ENCODE measurements at regions not wholly inside any gene's neighbourhood (a gene's known extent, or its start where the extent isn't known, plus 50 kb on each side); places are given as distances from the start of the nearest gene placed in this dataset.
"Not testable (repeated sequence)": the region's sequence is repeated elsewhere in the genome, so short reads cannot be mapped to it uniquely, and the experiment has no call there.

- no peak for DNase-seq (ENCODE audit: low read depth)
These were observed 114.1 kb downstream of the RAB38 start for GRCh38 chr11:88061111-88061510.

DNA sequence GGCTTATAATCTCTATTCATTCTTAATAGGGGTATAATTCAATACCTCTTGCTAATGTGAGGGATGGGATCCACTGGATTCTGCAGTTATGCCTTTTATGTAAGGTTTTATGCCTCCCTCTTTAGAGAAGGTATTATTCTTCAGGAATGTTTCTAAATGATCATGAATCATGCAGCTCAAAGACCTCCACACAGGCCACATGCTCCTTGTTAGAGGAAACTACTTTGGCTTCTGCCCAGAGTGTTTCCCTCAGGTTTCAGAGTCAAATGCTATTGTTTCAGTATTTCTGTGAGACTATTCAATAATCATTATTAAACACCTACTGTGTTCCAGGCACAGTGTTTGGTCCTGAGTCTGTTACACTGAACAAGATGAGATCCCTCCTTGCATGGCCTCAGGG, 115.9 kb downstream of the RAB38 start:
- DNase-seq (ENCODE audit: low read depth), result no peak

DNA sequence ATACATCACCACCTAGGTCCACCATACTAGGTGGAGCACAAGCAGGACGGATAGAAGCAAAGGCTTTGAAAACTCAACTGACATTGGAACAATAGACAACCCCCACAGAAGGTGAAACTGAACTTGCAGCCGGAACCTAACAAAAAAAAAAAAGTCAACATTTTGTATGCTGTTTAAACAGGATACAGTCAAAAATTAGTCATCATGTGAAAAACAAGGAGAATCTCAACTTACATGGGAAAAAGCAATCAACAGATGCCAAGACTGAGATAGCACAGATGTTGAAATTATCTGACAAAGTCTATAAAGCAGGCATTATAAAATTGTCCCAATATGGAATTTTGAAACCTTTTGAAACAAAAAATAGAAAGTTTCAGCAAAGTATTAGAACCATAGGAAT, 123.8 kb downstream of the RAB38 start:
- DNase-seq (ENCODE audit: low read depth), result no peak

DNA sequence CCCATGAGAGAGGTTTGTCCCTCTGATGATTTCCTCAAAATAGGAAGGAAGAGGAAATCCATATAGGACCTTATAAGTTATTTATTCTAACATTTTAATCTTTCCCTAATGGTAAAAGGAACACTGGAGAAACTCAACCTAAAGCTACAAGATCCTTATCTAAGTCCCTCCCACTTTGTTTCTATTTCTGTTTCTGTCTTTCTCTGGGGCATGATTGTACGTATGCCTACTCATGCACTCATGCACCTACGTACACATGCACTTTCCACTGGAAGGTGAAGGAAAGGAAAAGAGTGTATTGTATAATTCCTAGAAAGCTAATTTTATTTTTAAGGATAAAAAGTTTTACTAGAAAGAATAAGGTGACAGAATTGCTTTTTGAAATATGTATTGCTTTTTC, 125.0 kb downstream of the RAB38 start:
- DNase-seq (ENCODE audit: low read depth), result no peak

- DNase-seq (ENCODE audit: low read depth), result not testable (repeated sequence)
These were observed 130.0 kb downstream of the RAB38 start for GRCh38 chr11:88045288-88045687.

DNA sequence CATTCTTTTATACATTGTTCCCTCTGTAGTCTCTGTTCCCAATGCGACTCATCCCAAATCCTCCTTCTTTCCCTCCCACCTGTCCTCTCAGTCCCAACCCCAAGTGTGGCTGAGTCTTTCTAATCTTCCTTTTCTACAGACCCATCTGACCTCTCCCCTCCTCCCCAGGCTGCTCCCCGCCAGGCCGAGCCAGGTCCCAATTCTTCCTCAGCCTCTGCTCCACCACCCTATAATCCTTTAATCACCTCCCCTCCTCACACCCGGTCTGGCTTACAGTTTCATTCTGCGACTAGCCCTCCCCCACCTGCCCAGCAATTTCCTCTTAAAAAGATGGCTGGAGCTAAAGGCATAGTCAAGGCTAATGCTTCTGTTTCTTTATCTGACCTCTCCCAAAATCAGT, 130.6 kb downstream of the RAB38 start:
- DNase-seq (ENCODE audit: low read depth), result not testable (repeated sequence)

- no peak for DNase-seq (ENCODE audit: low read depth)
These were observed 132.1 kb downstream of the RAB38 start for GRCh38 chr11:88043149-88043548.

DNA sequence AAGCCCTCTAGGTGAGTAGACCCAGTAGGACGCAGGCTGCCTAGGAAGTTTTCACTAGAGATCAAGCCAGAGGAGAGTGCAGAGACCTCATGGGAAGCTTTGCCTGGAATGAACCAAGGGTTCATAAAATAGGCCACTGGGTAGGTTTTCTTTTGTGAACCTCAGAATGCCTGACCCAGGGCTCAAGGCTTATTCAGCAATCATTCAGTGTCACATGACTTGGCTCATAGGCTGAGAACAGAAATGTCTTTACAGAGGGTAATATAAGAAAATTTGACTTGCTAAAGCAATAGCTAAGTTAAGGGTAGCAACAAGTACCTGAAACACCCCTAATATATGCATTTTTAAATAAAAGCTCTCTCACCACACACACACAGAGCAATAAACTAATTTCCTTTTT, 132.6 kb downstream of the RAB38 start:
- DNase-seq (ENCODE audit: low read depth), result no peak

DNA sequence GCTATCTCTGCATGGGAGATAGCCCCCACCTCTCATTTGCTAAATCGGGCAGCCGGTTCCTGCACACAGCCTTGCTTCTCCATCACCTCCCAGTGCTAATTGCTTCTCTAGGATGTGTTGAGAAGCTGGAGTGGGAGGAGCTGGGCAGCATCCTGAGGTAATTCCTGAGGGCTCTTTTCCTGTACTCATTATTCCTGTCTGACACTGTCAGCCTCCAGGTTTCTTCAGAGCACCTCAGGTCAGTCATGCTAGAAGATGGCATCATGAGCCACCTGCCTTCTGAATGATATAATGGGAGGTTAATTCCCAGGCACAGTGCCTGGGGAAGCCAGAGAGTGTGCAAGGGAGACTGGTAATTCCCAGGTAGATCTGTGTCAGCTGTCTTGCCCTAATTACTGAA, 133.0 kb downstream of the RAB38 start:
- DNase-seq (ENCODE audit: low read depth), result no peak

DNA sequence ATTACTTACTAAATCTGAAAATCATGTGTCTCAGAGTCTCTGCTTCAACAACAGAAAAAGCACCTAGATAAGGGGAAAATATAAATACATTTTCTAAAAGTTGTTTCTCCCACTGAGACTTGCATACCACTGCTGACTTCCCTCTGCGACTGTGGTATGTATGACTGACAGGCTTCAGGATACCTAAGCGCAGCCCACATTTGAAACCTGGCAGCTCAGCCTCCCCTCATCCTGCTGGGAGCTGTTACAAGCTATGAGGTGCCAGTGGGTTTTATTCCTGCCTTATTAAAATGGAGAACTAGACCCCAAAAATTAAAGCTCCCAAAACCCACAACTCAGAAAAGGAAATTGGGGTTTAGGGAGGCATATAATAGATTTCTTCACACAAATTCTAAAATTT, 133.6 kb downstream of the RAB38 start:
- no peak for DNase-seq (ENCODE audit: low read depth)

DNA sequence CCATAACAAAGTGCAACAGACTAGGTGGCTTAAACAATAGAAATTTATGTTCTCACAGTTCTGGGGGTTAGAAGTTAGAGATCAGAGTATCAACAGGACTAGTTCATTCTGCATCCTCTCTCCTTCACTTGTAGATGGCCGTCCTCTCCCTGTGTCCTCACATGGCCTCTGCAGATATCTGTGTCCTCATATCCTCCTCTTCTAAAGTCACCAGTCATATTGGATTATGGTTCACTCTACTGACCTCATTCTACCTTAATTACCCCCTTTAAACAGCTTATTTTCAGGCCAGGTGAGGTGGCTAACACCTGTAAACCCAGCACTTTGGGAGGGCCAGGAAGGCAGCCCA, 135.1 kb downstream of the RAB38 start:
- DNase-seq (ENCODE audit: low read depth), result no peak

DNA sequence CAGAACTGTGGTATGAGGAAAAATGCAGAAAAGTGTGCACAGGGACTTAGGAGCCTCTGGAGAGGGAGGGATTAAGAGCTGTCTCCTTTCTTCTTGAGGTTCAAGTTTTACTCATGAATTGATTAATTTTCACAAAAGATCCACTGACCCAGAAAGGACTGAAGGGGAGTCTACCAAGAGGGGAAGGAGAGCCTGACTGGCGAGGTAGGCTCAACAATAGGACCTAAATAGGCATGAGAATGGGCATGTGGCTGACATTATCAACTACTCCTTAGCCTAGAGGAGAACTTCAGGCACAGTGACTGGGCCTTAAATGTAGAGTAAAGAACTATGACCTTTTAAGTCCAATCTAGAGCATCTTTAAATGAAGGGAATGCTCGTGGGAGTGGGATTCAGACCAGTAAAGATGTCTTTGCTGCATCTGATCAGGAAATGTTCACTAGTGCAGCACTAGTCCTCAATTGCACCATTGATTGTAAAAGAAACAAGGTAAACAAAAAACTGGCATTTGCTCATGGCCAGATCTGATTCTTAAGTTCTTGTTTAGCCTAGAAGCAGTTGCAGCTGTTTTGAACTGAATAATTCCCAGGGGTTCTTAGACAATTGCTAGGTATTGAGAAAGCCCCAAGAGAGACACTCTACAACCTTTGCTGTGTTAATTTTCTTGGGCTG, 135.6 kb downstream of the RAB38 start:
- DNase-seq (ENCODE audit: low read depth), result no peak

GRCh38 chr11:88038063-88038462, 137.2 kb downstream of the RAB38 start:
- no peak for DNase-seq (ENCODE audit: low read depth)

- DNase-seq (ENCODE audit: low read depth), result no peak
These were observed 138.5 kb downstream of the RAB38 start for GRCh38 chr11:88036701-88037100.

GRCh38 chr11:88035271-88035670, 140.0 kb downstream of the RAB38 start:
- DNase-seq (ENCODE audit: low read depth), result no peak

DNA sequence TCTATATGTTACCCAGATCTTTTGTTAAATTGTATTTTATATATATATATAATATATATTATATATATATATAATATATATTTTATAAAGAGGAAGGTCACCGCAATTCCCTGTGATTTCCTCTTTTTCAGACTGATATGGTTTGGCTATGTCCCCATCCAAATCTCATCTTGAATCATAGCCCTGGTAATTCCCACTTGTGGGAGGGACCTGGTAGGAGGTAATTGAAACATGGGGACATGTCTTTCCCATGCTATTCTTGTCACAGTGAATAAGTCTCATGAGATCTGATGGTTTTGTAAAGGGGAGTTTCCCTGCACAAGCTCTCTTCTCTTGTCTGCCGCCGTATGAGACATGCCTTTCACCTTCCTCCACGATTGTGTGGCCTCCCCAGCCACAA, 157.6 kb downstream of the RAB38 start:
- no peak for DNase-seq (ENCODE audit: low read depth)

DNA sequence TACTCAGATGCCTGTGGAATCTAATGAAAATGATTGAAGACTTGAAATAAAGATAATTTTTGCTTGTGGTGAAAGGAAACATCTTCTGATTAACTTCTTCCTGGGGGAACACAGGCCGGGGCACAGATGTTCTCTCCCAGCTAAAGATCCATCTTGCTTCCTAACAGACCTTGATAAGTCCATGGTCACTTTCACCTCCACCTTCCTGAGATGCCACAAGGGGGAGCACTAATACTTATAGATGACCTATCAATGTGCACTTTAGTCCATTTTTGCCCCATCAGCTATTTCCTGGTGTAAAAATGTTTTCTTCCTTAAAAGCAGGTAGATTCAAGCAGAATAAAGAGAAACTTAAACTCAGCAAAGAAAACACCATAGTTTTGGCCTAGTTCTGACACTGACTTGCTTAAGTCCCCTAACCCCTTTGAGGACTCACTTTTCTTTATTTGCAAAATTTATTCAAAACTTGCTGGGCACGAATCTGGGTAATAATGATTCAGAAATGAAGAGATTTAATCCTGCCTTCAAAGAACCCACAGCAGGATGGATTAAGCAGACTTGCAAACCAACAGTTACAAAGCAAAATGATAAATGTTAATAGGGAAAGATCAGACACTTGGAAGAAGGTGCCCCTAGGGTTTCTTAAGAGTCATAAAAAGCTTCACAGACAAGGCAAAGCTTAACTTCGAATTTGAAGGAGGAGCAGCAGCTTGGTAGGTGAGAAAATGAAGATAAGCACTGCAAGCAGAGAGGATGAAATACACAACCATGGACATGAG, 158.7 kb downstream of the RAB38 start:
- DNase-seq (ENCODE audit: low read depth), result peak; percentile 68

GRCh38 chr11:88015170-88015569, 160.1 kb downstream of the RAB38 start:
- DNase-seq (ENCODE audit: low read depth), result no peak

DNA sequence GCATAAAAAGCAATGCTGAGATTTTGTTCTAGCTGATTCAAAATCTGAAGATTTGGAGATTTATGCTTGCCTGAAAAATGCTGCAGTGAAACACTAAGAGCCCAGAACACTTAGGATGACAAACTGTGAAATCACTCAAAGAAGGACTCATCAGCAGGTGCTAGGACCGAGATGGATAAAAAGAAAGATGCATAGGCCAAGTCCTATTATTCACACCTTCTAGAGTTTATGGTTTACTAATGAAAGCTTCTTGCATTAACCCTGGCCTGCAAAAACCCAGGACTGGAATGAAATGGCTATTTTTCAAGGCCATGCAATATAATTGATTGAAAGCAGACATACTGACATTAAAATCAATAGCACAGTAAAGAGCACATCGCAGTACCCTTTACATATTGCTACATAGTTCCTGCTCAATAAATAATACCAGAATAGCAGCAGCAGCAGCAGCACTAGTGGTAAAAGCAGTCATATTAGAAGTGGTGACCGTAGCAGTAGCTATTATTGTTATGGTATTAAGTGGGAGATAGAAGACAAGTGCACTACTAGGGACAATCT, 161.7 kb downstream of the RAB38 start:
- DNase-seq (ENCODE audit: low read depth), result no peak

GRCh38 chr11:88012456-88012855, 162.8 kb downstream of the RAB38 start:
- DNase-seq (ENCODE audit: low read depth), result no peak

DNA sequence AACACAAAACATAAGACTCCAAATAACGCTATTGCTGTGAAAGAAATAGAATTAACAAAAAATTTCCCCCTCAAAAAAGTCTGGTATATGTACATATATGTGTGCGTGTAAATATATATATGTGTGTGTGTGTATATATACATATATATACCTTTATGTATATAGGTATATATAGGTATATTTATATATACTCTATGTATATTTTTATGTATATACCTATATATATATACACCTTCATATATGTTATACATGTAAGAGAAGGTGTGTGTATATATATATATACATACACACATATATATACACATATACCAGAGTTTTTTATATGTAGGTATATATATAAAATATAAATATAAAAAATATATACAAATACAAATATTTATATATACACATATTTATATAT, 199.2 kb downstream of the RAB38 start:
- DNase-seq (ENCODE audit: low read depth), result no peak

- DNase-seq (ENCODE audit: low read depth), result no peak
These were observed 200.4 kb downstream of the RAB38 start for GRCh38 chr11:87974797-87975196.

- no peak for DNase-seq (ENCODE audit: low read depth)
These were observed 203.1 kb downstream of the RAB38 start for GRCh38 chr11:87972133-87972532.
